Ovary (tissue), 7 donors: ENCODE measurements at regions not wholly inside any gene's neighbourhood (a gene's known extent, or its start where the extent isn't known, plus 50 kb on each side); places are given as distances from the start of the nearest gene placed in this dataset.

ENCODE experiments used
- DNase-seq, 5 donors: peaks; one replicate each; pipeline ENCODE4 v3.0.0-alpha.2; 2019 to 2020
- H3K27ac ChIP-seq, 2 donors: fragments of 200-600 bp; one replicate each; pipeline versions ENCODE4 v1.5.1 to v1.8.0; 2019 to 2022
- H3K27me3 ChIP-seq: fragments of 200-600 bp; one replicate; pipeline ENCODE4 v1.8.0; 2022
- H3K36me3 ChIP-seq: fragments of 200-600 bp; sonication (generic); one replicate; pipeline ENCODE4 v1.5.1; 2019
- H3K4me1 ChIP-seq: one replicate; pipeline ENCODE4 v1.8.1; 2013; ENCODE audit warnings: mild to moderate bottlenecking, moderate library complexity; ENCODE audit not compliant: insufficient read depth
- H3K4me3 ChIP-seq: fragments of 200-600 bp; sonication (generic); one replicate; pipeline ENCODE4 v1.5.1; 2017
- H3K9me3 ChIP-seq, 2 donors: fragments of 200-600 bp in 1 of 2; sonication (generic) in 1 of 2; one replicate each; pipeline versions ENCODE4 v1.5.1 to v1.8.1; 2013 to 2019; ENCODE audit warnings: mild to moderate bottlenecking in 1 of 2, moderate library complexity in 1 of 2
- CTCF ChIP-seq, 3 donors: fragments of 450-650 bp in 2 of 3; fragments of 200-600 bp in 1 of 3; IDR thresholded peaks; one replicate each; pipeline versions ENCODE4 v1.5.1 to v1.8.0; 2016 to 2022; ENCODE audit warnings: antibody characterized with exemption in 3 of 3, mild to moderate bottlenecking in 1 of 3
- EP300 ChIP-seq: sonication (generic); formaldehyde crosslinking; IDR thresholded peaks from one replicate; pipeline ENCODE4 v1.6.1; 2017; ENCODE audit warnings: antibody characterized with exemption
- POLR2A ChIP-seq: fragments of 450-650 bp; IDR thresholded peaks from one replicate; pipeline ENCODE4 v1.6.1; 2017; ENCODE audit warnings: antibody characterized with exemption, mild to moderate bottlenecking, moderate library complexity
- WGBS, 3 donors: extraction: QIAGEN DNeasy Blood & Tissue Kit in 1 of 3; methylation state at CpG; one replicate each; pipeline versions ENCODE4 v1.1.5 to v1.1.7; 2013 to 2017; 5-methylcytosine and 5-hydroxymethylcytosine counted together
- intact Hi-C, 4 donors: fragments of 100-400 bp; cut with DNase I; formaldehyde crosslinking; loops; one replicate each; pipeline versions ENCODE4 v1.11.0 to v1.15.1; 2022 to 2023
- donor health status: DM: no; HTN: no; CAD: no; lungs with moderate emphysema.
- donor health status: DM: no; HTN: no; CAD: no.
- donor health status: Bipolar disorder and iron deficiency.
- donor health status: DM: no; HTN: no; CAD: no.
- donor health status: DM: yes; HTN: yes; CAD: no.

- WGBS, 3 donors, result 66 to 87% (median 78%) methylated on average over 6 of the region's 6 CpGs
- Histone ChIP-seq H3K4me3 (no peak overlapping the region), H3K4me1 (no peaks in the 10 kb centered on the region), H3K9me3 (no peaks in the 10 kb centered on the region), H3K27ac (no peak overlapping the region), H3K36me3 (no peaks in the 10 kb centered on the region), H3K27me3 (no peaks in the 10 kb centered on the region)
- TF ChIP-seq EP300, result no peak
- TF ChIP-seq CTCF (IDR thresholded peaks at IDR 0.05), result no peak
- no peak for TF ChIP-seq POLR2A
- intact Hi-C loops, result loop anchor here in 1 of 4 donors (10.0 kb wide), 1 partner anchor 452 kb away; no protein-coding TSS in a partner anchor
- DNase-seq, result no peak
These were observed 126.7 kb upstream of the POU3F1 start for GRCh38 chr1:38173157-38173831.

- H3K27ac ChIP-seq, result no peak overlapping the region
- H3K4me3 ChIP-seq, result no peak overlapping the region
- no peaks in the 10 kb centered on the region for H3K9me3 ChIP-seq
- no peaks in the 10 kb centered on the region for H3K4me1 ChIP-seq
- intact Hi-C loops, result no loop called here
- WGBS, 3 donors, result 95 to 97% (median 96%) methylated on average over 3 of the region's 3 CpGs
- no peaks in the 10 kb centered on the region for H3K27me3 ChIP-seq
- no peaks in the 10 kb centered on the region for H3K36me3 ChIP-seq
- no peak for TF ChIP-seq CTCF (IDR thresholded peaks at IDR 0.05)
- no peak for TF ChIP-seq EP300
- TF ChIP-seq POLR2A, result no peak
- no peak for DNase-seq
These were observed 122.5 kb upstream of the POU3F1 start for GRCh38 chr1:38169121-38169520.

- 95 to 98% (median 96%) methylated on average over 2 of the region's 2 CpGs for WGBS, 3 donors
These were observed 121.8 kb upstream of the POU3F1 start for GRCh38 chr1:38168365-38168764.

GRCh38 chr1:38166461-38166860 lies 119.9 kb upstream of the POU3F1 start:
- WGBS, 3 donors, result 87 to 93% (median 87%) methylated on average over 4 of the region's 4 CpGs

More at GRCh38 chr1:38168365-38168764, 121.8 kb upstream of the POU3F1 start:
- Histone ChIP-seq H3K9me3 (no peaks in the 10 kb centered on the region), H3K36me3 (no peaks in the 10 kb centered on the region), H3K27ac (no peak overlapping the region), H3K4me1 (no peaks in the 10 kb centered on the region), H3K27me3 (no peaks in the 10 kb centered on the region), H3K4me3 (no peak overlapping the region)
- no peak for DNase-seq
- intact Hi-C loops, result no loop called here
- no peak for TF ChIP-seq EP300
- no peak for TF ChIP-seq CTCF (IDR thresholded peaks at IDR 0.05)
- no peak for TF ChIP-seq POLR2A

More at GRCh38 chr1:38166461-38166860, 119.9 kb upstream of the POU3F1 start:
- intact Hi-C loops, result no loop called here
- Histone ChIP-seq H3K27me3 (no peaks in the 10 kb centered on the region), H3K36me3 (no peaks in the 10 kb centered on the region), H3K9me3 (no peaks in the 10 kb centered on the region), H3K4me1 (no peaks in the 10 kb centered on the region), H3K27ac (no peak overlapping the region), H3K4me3 (no peak overlapping the region)
- no peak for DNase-seq
- TF ChIP-seq EP300 (no peak), POLR2A (no peak), CTCF (IDR thresholded peaks at IDR 0.05) (no peak)
